ENCODE measurements at regions not wholly inside any gene's neighbourhood (a gene's known extent, or its start where the extent isn't known, plus 50 kb on each side); places are given as distances from the start of the nearest gene placed in this dataset.

- no peak for DNase-seq
Measured at GRCh38 chr5:35357973-35358372, 127.7 kb upstream of the PRLR start.

DNA sequence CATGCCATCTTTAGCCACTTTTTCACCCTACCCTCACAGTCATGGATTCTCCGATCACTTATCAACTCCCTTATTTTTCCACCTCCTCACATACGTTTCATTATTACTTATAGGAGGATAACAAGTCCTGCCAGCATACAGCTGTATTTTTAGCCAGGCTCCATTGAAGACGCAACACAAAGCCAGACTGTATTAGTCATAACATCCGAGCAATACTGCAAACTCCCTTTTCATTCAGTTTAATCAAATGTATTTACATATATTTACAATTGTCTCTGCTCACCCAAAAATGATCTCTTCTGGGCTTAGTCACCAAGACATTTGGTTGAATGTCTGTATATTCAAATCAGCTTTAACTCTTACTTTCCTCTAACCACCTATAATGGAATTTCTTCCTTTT is 126.4 kb upstream of the PRLR start:
- no peak for DNase-seq

DNA sequence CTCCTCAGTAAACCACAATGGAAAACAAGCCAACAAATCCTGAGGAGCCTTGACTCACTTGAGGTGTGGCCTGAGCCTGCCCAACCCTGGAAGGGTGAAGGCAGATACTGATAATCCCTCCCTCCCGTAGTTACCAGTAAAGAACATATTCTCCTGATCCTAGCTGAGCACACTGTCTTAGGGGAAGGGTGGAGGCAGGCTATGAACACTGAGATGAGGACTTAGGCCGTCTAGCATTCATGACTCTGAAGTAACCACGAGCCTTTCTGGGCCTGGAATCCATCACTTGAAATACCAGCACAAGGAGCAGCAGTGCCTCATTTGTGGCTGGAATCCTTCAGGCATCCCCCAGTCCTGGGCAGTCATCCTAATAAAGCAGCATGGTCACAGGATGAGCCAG is 124.5 kb upstream of the PRLR start:
- DNase-seq: no peak

DNA sequence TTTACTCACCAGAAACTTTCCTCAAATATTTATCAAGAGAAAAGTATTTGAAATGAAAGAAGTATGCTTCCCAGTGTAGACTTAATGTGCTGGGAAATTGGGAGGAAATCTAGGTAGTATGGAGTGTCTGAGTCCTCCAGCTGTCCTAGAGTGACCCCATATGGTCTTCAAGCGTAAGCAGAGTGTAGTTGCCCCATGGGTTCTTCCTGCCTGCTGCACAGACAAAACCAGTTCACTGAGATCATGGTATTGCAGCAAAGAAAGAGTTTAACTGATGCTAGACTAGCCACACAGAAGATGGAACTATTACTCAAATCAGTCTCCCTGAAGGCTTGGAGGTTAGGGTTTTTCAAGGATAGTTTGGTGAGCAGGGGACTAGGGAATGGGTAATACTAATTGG is 114.9 kb upstream of the PRLR start:
- no peak for DNase-seq

GRCh38 chr5:35342664-35343063 is 112.4 kb upstream of the PRLR start:
- no peak for DNase-seq

GRCh38 chr5:35341189-35341588 is 110.9 kb upstream of the PRLR start:
- DNase-seq: no peak

- DNase-seq: no peak
Measured at GRCh38 chr5:35339616-35340100, 109.4 kb upstream of the PRLR start.

DNA sequence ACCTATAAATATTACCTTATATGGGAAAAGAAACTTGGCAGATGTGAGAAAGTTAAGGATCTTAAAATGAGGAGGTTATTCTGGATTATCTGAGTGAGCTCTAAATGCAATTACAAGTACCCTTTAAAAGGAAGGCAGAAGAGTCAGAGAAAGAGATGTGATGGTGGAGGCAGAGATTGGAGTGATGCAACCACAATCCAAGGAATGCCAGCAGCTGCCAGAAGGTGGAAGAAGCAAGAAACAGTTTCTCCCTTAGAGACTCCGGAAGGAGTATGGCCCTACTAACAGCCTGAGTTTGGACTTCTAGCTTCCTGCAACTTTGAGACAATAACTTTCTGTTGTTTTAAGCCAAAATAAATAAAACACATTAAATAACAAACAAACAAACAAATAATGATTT is 108.7 kb upstream of the PRLR start:
- DNase-seq: no peak

- DNase-seq: no peak
Measured at GRCh38 chr5:35338157-35338453, 107.8 kb upstream of the PRLR start.

GRCh38 chr5:35337340-35338156 is 107.3 kb upstream of the PRLR start:
- no peak for DNase-seq

DNA sequence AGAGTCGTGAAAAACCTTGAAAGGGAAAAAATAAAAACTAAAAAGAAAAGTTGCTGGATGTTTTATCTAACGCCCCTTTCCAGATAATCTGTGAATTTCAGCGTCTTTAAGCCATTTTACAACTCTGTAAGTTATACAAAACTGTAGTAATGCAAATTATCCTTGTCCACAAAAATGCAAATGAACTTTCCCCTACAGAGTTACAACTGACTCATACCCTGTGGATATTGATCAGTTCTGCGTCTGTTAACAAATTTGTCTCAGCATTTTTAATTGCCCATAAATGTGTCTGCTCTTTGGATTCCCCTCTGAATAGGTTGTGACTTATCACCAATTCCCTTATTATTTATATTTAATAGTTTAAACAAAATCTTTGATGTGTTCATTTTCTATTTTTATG is 105.9 kb upstream of the PRLR start:
- no peak for DNase-seq

GRCh38 chr5:35335752-35336151 is 105.5 kb upstream of the PRLR start:
- no peak for DNase-seq

GRCh38 chr5:35333366-35333765 is 103.1 kb upstream of the PRLR start:
- DNase-seq: no peak

DNA sequence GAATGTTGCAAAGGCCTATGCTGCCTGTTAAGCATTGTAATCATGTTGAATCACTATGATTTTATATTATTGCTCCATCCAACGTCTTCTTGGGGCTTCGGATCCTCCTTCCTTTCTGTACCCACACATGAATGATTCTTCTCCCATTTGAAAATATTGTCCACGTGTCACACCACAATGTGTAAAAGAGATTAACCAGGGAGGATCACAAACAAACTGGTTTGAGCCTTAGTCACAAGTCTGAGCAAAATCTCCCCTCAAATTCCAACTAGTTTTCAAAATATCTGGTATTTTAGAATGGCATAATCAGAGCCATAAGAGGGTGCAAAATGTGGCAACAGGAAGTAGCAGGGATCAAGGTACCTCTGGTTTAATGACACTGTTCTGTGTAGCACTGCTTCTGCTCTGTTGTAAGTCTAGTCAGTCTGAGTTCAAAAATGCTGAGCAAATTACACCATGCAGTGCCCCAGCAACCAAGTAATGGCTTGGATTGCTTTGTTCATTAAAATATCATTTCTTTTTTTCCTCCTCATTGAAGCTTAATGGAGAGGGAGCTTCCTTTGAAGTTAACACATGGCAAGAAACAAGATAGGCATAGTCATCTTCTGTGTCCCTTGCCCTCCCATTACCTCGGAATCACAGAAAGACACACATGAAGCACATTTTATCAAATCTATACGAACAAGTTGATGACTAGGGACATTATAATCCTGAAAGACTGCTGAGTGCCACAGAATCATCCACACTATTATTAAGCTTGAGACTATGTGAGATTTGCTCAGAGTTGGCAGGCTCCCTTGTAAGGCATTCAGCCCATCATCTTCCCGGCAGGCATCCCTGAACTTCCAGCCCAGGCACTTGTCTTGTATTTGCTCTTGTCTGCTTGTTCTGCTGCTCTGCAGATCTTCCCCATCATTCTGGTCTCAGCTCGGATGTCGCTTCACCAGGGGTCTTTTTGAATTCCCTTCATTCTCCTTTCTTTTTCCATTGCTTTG is 102.0 kb upstream of the PRLR start:
- no peak for DNase-seq

GRCh38 chr5:35325836-35326235 is 95.5 kb upstream of the PRLR start:
- no peak for DNase-seq

DNA sequence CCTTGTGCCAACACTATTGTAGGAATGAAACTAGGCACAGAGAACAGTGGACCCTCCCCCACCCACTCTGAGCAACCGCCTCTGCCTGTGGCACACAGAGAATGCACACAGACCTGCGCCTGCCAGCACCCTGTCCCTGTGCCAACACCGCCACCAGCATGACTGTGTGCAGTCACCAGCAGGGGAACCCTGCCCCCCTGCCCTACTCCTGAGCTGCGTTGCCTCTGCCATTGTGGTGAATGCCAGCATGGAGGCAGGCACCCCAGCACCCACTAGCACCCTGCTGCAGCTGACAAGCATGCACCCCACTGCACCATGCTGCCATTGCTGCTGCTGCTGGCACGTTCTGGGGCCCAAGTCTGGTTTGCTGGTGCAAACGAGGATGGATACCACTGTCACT is 94.4 kb upstream of the PRLR start:
- DNase-seq: no peak

DNA sequence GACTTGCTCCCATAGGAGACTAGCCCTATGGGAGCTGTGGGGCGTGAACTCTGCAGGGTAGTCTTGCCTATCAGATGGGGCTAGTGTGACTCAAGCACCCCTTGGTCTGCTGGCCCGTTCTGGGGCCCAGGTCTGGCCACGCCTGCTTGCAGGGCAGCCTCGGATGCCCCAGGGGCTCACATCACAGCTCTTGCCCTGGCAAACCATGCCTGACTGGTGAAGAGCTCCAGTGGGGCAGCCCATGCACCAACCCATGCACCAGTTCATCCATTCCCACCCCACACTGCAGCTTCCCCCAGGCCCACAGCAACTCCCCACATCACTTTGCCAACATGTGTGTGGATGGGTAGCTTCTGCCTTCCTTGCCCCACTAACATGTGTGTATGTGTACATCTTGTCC is 93.9 kb upstream of the PRLR start:
- no peak for DNase-seq

DNA sequence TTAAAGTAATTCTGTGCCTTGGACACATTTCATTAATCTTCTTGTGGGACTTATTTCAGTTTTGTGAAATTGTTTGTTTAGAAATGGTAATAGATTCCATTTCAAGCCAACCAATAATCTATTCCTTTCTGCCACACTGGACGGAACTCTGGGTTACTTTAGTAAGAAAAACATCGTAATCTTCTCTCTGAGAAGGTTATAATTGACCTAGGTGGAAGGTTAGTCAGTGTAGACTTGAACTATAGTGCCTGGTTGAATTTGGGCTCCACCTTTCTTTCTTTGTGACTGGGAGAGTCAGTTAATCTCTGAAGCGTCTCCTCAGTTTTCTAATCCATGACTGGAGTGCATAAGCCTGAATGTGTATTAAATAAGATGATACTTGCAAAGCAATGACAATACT is 89.7 kb upstream of the PRLR start:
- no peak for DNase-seq

GRCh38 chr5:35319333-35320002 is 89.2 kb upstream of the PRLR start:
- no peak for DNase-seq

DNA sequence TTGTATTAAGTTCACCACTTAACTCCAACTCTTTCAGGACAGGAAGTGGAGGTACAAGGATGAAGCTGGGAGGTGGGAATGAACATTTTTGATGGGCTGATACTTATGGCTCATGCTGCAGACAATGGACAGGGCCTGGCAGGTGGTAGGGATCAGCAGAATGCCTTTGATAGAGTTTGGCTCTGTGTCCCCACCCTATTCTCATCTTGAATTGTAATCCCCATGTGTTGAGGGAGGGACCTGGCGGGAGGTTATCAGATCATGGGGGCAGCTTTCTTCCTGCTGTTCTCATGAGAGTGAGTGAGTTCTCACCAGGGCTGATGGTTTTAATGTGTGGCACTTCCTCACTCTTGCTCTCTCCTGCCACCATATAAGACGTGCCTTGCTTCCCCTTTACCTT is 87.3 kb upstream of the PRLR start:
- DNase-seq: no peak

DNA sequence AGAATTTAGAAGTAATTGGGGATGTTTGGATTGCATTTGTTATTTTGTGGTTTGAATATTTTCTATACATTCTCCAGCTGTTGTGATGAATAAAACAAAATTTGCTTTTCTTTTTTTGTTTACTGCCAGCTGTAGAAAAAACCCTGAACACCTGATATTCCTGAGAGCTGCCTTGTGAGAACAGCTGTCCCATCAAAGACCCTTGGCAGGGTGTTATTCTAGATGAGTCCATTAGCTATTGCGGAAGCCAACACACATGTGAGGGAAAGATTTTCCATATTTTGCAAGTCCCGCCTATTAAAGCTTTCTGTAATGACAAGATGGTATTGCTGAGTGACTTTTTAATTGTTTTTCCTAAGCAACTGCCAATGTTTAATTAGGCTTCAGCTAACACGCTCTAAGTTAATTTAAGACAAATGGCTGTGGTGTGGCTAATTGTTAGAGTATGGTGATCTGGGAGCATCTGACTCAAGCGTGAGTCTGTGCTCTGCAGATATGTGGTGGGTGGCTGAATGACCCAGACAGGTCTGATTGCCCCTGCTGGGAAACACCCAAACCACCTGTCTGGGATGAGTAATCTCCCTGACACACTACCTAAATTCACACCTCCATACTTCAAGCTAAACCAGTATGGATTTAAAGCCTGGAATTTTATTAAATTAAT is 86.5 kb upstream of the PRLR start:
- no peak for DNase-seq

GRCh38 chr5:35313291-35313690 is 83.0 kb upstream of the PRLR start:
- DNase-seq: no peak

DNA sequence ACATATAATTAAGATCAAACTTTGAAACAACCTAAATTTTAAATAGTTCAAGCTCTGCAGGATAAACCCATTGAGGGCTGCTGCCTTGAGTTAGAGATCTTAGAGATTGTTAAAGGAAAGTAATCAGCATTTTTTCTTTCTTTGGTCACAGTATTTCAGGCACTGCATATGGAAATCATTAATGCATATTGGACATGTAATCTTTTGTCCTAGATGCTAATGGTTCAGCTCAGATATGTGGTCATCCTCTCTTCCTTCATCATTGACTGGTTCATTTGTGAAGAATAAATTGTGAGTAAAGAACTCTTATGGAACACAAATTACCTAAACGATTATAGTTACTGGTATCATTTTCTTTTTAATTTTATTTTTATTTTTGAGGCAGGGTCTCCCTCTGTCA is 82.0 kb upstream of the PRLR start:
- no peak for DNase-seq
